GM19240 (cell line): ENCODE measurements at regions not wholly inside any gene's neighbourhood (a gene's known extent, or its start where the extent isn't known, plus 50 kb on each side); places are given as distances from the start of the nearest gene placed in this dataset.
"Not testable (repeated sequence)": the region's sequence is repeated elsewhere in the genome, so short reads cannot be mapped to it uniquely, and the experiment has no call there.

Experiments used
- DNase-seq: peaks from one replicate; pipeline ENCODE4 v3.0.0; 2011; ENCODE audit warnings: low spot score; ENCODE audit not compliant: insufficient read length

- not testable (repeated sequence) for DNase-seq
Observed at GRCh38 chr11:37263467-37263866, 665.4 kb upstream of the RAG2 start.

GRCh38 chr11:37259734-37260133 lies 661.7 kb upstream of the RAG2 start:
- DNase-seq = no peak

DNA sequence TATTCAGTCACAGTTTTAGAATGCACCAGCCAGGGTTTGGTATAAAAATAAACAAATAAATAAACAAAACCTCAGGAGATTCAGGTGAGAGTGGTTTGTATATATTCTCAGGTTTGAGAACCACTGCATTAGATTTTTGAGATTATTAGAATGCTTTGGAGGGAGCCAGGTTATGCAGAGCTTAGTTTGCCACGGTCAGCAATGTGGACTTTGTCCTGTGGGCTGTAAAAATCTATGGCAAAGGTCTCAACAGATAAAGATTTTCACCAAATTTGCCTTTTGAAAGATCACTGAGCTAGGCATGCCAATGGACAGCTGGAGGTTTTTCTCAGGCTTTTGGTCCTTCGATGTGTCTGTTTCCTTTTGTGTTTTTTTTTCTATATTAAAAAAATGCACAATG lies 650.1 kb upstream of the RAG2 start:
- DNase-seq = no peak

DNA sequence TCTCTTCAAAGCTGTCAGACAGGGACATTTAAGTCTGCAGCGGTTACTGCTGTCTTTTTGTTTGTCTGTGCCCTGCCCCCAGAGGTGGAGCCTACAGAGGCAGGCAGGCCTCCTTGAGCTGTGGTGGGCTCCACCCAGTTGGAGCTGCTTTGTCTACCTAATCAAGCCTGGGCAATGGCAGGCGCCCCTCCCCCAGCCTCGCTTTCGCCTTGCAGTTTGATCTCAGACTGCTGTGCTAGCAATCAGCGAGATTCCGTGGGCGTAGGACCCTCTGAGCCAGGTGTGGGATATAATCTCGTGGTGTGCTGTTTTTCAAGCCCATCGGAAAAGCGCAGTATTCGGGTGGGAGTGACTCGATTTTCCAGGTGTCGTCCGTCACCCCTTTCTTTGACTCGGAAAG lies 648.1 kb upstream of the RAG2 start:
- not testable (repeated sequence) for DNase-seq

DNA sequence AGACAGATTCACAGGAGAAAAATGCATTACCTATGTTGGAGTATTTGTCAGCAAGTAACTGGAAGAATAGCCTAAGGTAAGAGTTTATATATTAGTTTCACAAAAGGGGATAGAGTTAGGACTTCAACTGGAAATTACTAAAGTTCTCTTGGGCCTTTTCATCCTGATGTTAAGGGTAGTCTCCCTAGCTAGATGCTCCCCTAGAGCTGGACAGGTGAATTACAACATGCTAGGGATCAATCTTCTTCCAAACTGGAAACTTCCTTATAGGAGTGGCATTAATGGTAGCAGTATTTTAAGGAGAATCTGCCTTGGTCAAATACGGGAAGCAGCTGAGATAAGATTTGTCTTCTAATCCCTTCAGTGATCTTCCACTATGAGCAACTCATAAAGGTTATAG lies 632.8 kb upstream of the RAG2 start:
- DNase-seq = no peak

GRCh38 chr11:37223962-37224361 lies 625.9 kb upstream of the RAG2 start:
- no peak for DNase-seq

GRCh38 chr11:37203006-37203405 lies 605.0 kb upstream of the RAG2 start:
- DNase-seq = no peak

DNA sequence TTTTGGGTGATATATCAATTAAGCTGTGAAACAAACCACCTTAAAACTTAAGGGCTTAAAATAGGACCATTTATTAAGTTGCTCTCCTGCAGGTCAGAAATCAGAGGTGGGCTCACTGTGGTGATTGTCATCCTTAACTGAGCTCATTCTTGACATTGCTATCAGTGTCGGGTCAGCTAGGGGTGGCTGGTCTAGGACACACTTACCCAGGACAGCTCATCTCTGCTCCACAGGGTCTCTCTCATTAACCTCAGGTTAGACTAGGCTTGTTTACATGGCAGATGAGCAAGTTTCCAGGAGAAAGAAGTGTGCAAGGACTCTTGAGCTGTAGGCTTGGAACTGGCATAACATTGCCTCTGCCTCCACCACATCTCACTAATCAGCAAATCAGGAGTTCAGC lies 601.0 kb upstream of the RAG2 start:
- DNase-seq = no peak

DNA sequence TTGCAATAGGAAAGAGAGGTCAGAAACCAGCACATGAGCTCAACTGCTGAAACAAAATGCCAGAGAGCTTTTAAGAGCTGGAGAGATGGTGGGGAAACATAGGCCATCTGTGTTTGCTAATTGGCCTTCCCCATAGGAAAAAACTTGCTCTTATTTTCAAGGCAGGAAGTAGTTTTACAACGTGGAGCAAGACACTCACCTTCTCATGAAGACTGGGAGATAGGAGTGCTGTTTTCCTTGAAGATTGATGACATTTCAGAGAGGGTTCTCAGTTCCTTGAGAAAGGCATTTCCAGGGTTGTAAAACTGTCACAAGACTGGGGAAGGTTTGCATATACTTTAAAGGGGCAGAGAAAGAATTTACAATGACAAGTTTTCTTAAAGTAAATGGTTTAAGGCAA lies 586.3 kb upstream of the RAG2 start:
- no peak for DNase-seq

DNA sequence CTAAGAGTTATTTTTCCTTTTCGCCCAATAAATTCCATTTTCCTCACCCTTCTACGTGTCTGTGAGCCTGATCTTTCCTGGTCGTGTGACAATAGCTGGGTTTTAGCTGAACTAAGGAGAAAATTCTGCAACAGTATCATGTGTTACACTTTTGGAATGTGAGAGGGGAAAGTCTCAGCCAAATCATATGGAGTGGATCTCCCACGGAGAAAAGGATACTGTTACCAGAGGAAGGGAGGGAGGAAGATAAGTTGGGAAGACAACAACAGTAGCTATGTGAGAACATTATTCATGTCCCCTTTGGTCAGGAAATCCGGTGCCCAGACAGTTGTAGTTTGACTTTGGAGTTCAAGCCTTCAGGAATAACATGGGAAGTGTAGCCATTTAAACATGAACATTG lies 584.0 kb upstream of the RAG2 start:
- no peak for DNase-seq

DNA sequence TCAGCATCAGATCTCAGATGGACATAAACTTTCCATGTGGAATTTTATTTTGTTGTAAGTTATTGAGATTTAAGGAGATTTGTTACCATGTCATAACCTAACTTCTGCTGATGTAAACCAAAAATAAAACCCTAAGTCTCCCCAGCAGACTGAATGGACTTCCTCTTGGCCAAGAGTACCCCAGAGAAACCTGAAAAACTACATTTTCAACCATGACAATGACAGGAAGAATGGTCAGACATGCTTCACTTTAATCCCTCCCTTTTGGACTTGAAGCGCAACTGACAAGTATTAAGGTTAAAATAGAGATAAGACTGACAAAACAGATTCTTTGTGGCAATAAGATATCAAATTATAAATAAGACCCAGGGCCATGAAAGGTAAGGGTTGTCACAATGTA lies 579.7 kb upstream of the RAG2 start:
- DNase-seq = no peak

DNA sequence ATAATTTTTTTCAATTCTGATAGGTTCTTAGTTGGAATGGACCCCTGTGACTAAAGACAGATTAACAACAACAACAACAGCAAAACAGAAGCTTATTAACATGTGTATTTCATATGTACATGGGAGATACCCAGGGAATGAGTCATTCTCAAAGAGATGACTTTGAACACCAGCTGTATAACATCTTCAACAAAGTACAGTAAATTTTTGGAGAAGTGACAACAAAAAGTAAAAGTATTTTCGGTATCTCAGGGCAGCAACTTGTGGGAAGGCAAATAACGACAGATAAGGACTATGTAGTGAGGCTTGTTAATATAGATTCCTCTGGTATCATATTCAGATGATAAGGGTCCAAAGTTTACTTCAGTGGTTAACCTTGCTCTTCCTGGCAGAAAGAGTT lies 573.4 kb upstream of the RAG2 start:
- DNase-seq = no peak

DNA sequence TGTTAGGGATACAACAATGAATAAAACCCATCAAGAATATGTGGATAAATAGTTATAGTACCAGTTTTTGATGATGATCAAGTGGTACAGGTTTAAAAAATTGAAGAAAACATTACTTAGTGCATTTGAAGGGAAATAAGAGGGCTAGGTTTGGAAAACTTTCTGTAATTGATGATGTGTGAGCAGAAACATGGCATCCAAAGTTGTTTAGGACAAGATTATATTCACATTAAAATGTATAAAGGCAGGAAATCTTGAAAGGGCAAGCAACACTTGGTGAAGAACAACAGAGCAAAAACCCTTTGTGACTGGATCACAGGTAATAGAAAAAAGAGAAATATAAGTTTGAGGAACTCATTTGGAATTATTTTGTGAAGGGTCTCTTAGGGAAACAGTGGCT lies 572.3 kb upstream of the RAG2 start:
- no peak for DNase-seq

GRCh38 chr11:37145434-37145833 lies 547.4 kb upstream of the RAG2 start:
- not testable (repeated sequence) for DNase-seq

GRCh38 chr11:37142591-37142990 lies 544.6 kb upstream of the RAG2 start:
- DNase-seq = no peak

- DNase-seq = no peak
Observed at GRCh38 chr11:37141707-37142106, 543.7 kb upstream of the RAG2 start.

- DNase-seq = not testable (repeated sequence)
Observed at GRCh38 chr11:37135606-37136005, 537.6 kb upstream of the RAG2 start.

DNA sequence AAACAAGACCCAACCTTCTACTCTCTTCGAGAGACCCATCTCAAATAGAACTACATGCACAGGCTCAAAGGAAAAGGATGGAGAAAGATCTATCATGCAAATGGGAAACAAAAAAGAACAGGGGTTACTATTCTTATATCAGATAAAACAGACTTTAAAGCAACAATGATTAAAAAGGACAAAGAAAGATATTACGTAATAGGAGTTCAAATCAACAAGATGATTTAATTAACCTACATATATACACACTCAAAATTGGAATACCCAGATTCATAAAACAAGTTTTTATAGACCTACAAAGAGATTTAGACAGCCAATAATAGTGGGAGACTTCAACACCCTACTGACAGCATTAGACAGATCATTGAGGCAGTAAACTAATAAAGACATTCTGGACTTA lies 536.6 kb upstream of the RAG2 start:
- no peak for DNase-seq

DNA sequence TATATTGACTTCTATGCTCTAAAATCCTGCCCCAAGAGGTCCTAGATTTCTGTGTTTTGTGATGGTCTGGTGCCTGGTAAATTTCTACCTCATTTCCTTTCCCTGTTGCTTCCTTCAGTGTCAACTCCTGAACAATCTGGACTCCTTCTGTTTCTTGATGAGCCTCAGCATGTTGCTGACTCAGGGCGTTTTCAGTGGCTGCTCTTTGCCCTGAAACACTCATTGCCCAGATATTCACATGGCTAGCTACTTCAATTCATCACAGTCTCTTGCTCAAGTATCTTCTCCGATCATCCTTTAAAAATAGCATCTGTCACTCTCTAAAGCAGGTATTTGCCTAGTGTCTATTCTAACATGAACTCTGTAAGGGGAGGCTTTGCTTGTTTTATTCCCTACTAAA lies 526.3 kb upstream of the RAG2 start:
- no peak for DNase-seq

GRCh38 chr11:37115963-37116362 lies 517.9 kb upstream of the RAG2 start:
- no peak for DNase-seq

DNA sequence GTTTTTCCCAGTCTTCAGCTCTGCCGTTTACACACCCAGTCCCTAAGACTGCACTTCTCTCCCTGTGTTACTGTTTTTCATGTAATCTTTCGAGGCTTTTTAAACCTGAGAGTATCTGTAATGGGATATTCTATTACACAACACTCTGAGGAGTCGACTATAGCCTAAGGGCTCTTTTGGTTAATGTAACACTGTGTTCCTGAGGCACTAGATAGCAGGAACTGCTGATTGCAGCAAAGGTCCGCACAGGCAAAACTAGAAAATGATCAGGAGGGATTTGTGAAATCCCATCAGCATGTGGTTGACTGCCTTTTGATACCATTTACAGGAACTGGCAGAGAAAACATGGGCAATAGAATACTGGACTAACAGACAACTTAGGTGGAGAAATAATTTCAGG lies 512.3 kb upstream of the RAG2 start:
- DNase-seq = no peak

DNA sequence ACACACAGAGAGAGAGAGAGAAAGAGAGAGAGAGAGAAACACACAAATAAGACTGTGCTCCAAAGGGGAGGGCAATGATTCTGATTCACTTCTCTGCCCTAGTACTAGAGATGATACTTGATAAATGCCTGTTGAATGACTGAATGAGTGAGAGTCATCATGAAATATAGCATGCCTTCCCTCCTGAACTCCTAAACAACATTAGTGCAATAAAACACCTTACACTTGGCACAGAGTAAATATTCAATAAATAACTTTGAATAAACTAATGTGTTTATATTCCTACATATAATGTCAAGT lies 511.2 kb upstream of the RAG2 start:
- DNase-seq = no peak

GRCh38 chr11:37108436-37109285 lies 510.6 kb upstream of the RAG2 start:
- no peak for DNase-seq

DNA sequence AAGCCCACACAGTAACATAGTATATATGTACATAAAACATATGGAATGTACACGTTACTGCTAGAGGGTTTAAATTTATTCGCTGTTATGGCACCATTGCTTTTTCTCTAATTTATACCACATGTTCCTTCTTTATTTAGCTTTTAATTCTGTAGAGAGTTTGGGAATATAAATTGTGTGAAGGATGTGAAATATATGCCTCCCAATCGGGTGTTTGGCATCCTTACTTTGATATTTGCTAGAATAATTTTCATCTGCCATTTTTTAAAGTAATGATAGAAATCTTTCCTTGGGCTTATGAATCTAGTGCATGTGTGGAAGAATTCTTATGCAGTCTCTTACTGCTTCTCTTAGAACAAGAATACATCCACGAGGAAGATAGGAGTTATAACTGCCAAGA lies 509.8 kb upstream of the RAG2 start:
- no peak for DNase-seq
